DND-41 (cell line): ENCODE measurements at regions not wholly inside any gene's neighbourhood (a gene's known extent, or its start where the extent isn't known, plus 50 kb on each side); places are given as distances from the start of the nearest gene placed in this dataset.

ENCODE experiments used
- ATAC-seq: fragments of 200-7000 bp; cut with Tn5 transposase; 3 replicates; pipeline ENCODE4 v1.9.1; 2021; ENCODE audit warnings: low read depth; ENCODE audit not compliant: insufficient read depth
- DNase-seq: peaks from one replicate; pipeline ENCODE4 v3.0.0-alpha.2; 2020
- H2AFZ ChIP-seq: 2 replicates; pipeline ENCODE4 v1.6.0; 2012; ENCODE audit warnings: low read depth, low read length
- H3K27ac ChIP-seq: 2 replicates; pipeline ENCODE4 v1.5.1; 2012; ENCODE audit warnings: low read length, inconsistent platforms
- H3K27me3 ChIP-seq: fragments of 200-600 bp; sonication (generic); 2 replicates; pipeline ENCODE4 v1.6.0; 2012; ENCODE audit warnings: low read length, mild to moderate bottlenecking, inconsistent platforms; ENCODE audit not compliant: insufficient read depth, poor library complexity
- H3K36me3 ChIP-seq: 2 replicates; pipeline ENCODE4 v1.5.1; 2012; ENCODE audit warnings: low read length, inconsistent platforms; ENCODE audit not compliant: insufficient read depth
- H3K4me1 ChIP-seq: 2 replicates; pipeline ENCODE4 v1.5.1; 2012; ENCODE audit warnings: mild to moderate bottlenecking, low read length; ENCODE audit not compliant: insufficient read depth
- H3K4me2 ChIP-seq: 2 replicates; pipeline ENCODE4 v1.6.0; 2012; ENCODE audit warnings: mild to moderate bottlenecking, moderate library complexity, low read length, inconsistent platforms; ENCODE audit not compliant: insufficient read depth
- H3K4me3 ChIP-seq, 2 experiments: fragments of 200-600 bp in 1 of 2; shearing (Covaris generic) in 1 of 2; 2 replicates each; pipeline ENCODE4 v1.5.1; 2012 to 2016; ENCODE audit warnings: inconsistent platforms in 2 of 2, low read length in 2 of 2, mild to moderate bottlenecking in 2 of 2, low read depth in 1 of 2, moderate library complexity in 1 of 2
- H3K79me2 ChIP-seq: 2 replicates; pipeline ENCODE4 v1.6.0; 2012; ENCODE audit warnings: low read length, inconsistent platforms; ENCODE audit not compliant: insufficient read depth
- H3K9ac ChIP-seq: 2 replicates; pipeline ENCODE4 v1.6.0; 2012; ENCODE audit warnings: low read depth, mild to moderate bottlenecking, inconsistent platforms, low read length, moderate library complexity
- H3K9me3 ChIP-seq: 2 replicates; pipeline ENCODE4 v1.5.1; 2012; ENCODE audit warnings: low read length, moderate library complexity, mild to moderate bottlenecking, inconsistent platforms; ENCODE audit not compliant: insufficient read depth, severe bottlenecking
- H4K20me1 ChIP-seq: 2 replicates; pipeline ENCODE4 v1.6.0; 2012; ENCODE audit warnings: low read length; ENCODE audit not compliant: insufficient read depth
- CTCF ChIP-seq: IDR thresholded peaks from 2 replicates; pipeline ENCODE4 v1.5.1; 2012; ENCODE audit warnings: borderline replicate concordance, low read length, moderate library complexity, mild to moderate bottlenecking; ENCODE audit not compliant: poor library complexity, severe bottlenecking; ENCODE audit errors: extremely low read depth
- EZH2 ChIP-seq: IDR thresholded peaks from 3 replicates; pipeline ENCODE4 v1.6.1; 2012; ENCODE audit warnings: borderline replicate concordance, low read depth, mild to moderate bottlenecking, moderate library complexity, low read length, inconsistent platforms; ENCODE audit not compliant: severe bottlenecking

GRCh38 chr13:54287062-54287764, 1258.6 kb downstream of the OLFM4 start:
- Histone ChIP-seq H3K27ac (no peak overlapping the region), H4K20me1 (no peaks in the 10 kb centered on the region), H3K4me1 (no peaks in the 10 kb centered on the region), H3K27me3 (no peaks in the 10 kb centered on the region), H3K79me2 (no peaks in the 10 kb centered on the region), H3K36me3 (no peaks in the 10 kb centered on the region), H2AFZ (no peak overlapping the region), H3K9me3 (no peaks in the 10 kb centered on the region), H3K9ac (no peak overlapping the region), H3K4me2 (no peak overlapping the region), H3K4me3 (no peak overlapping the region)
- ATAC-seq (no peak), DNase-seq (no peak)
- no peak for TF ChIP-seq EZH2
- no peak for TF ChIP-seq CTCF

- no peak for ATAC-seq
- Histone ChIP-seq H3K9ac (no peak overlapping the region), H4K20me1 (no peaks in the 10 kb centered on the region), H3K4me3 (no peak overlapping the region), H3K4me2 (no peak overlapping the region), H3K36me3 (no peaks in the 10 kb centered on the region), H3K27me3 (no peaks in the 10 kb centered on the region), H3K4me1 (no peaks in the 10 kb centered on the region), H3K79me2 (no peaks in the 10 kb centered on the region), H3K9me3 (no peaks in the 10 kb centered on the region), H3K27ac (no peak overlapping the region), H2AFZ (no peak overlapping the region)
- TF ChIP-seq EZH2 (no peak), CTCF (no peak)
- no peak for DNase-seq
Measured at GRCh38 chr13:54301085-54301484, 1272.5 kb downstream of the OLFM4 start.

- Histone ChIP-seq H3K27me3 (no peaks in the 10 kb centered on the region), H4K20me1 (no peaks in the 10 kb centered on the region), H3K9ac (no peak overlapping the region), H3K4me1 (no peaks in the 10 kb centered on the region), H3K79me2 (no peaks in the 10 kb centered on the region), H3K9me3 (no peaks in the 10 kb centered on the region), H3K4me3 (no peak overlapping the region), H3K4me2 (no peak overlapping the region), H2AFZ (no peak overlapping the region), H3K36me3 (no peaks in the 10 kb centered on the region), H3K27ac (no peak overlapping the region)
- TF ChIP-seq EZH2 (no peak), CTCF (no peak)
- ATAC-seq (no peak), DNase-seq (no peak)
Measured at GRCh38 chr13:54305377-54305776, 1276.8 kb downstream of the OLFM4 start.
